Spleen (tissue), 11 donors: ENCODE measurements at regions not wholly inside any gene's neighbourhood (a gene's known extent, or its start where the extent isn't known, plus 50 kb on each side); places are given as distances from the start of the nearest gene placed in this dataset.
"Not testable (repeated sequence)": the region's sequence is repeated elsewhere in the genome, so short reads cannot be mapped to it uniquely, and the experiment has no call there.

ENCODE experiments used
- DNase-seq: peaks from one replicate; pipeline ENCODE4 v3.0.0-alpha.2; 2020
- H3K27ac ChIP-seq, 8 donors: fragments of 200-600 bp; sonication (generic) in 7 of 8; 1 replicate in 4 of 8; 2 replicates in 4 of 8; pipeline versions ENCODE4 v1.5.0 to v1.8.0; 2016 to 2021; ENCODE audit warnings: inconsistent platforms in 4 of 8, mild to moderate bottlenecking in 4 of 8, moderate library complexity in 1 of 8
- H3K27me3 ChIP-seq, 7 donors: fragments of 200-600 bp; sonication (generic) in 6 of 7; replicated peaks in 1 of 7; 1 replicate in 4 of 7; 2 replicates in 3 of 7; pipeline versions ENCODE4 v1.5.0 to v1.8.0; 2016 to 2021; ENCODE audit warnings: inconsistent platforms in 3 of 7, mild to moderate bottlenecking in 1 of 7
- H3K36me3 ChIP-seq, 6 donors: fragments of 200-600 bp; sonication (generic) in 5 of 6; 1 replicate in 4 of 6; 2 replicates in 2 of 6; pipeline versions ENCODE4 v1.5.0 to v1.8.0; 2016 to 2021; ENCODE audit warnings: inconsistent platforms in 2 of 6
- H3K4me1 ChIP-seq, 6 donors: fragments of 200-600 bp; sonication (generic) in 5 of 6; 1 replicate in 3 of 6; 2 replicates in 3 of 6; pipeline versions ENCODE4 v1.5.0 to v1.8.0; 2016 to 2021; ENCODE audit warnings: inconsistent platforms in 3 of 6
- H3K4me3 ChIP-seq, 8 donors: fragments of 200-600 bp; sonication (generic) in 7 of 8; 1 replicate in 4 of 8; 2 replicates in 4 of 8; pipeline versions ENCODE4 v1.5.0 to v1.8.0; 2016 to 2021; ENCODE audit warnings: inconsistent platforms in 4 of 8, mild to moderate bottlenecking in 4 of 8, moderate library complexity in 2 of 8
- H3K9me3 ChIP-seq, 8 donors: fragments of 200-600 bp; sonication (generic) in 7 of 8; 1 replicate in 4 of 8; 2 replicates in 4 of 8; pipeline versions ENCODE4 v1.5.0 to v1.8.0; 2016 to 2021; ENCODE audit warnings: inconsistent platforms in 4 of 8
- POLR2A ChIP-seq, 3 donors: fragments of 450-650 bp; IDR thresholded peaks; one replicate each; pipeline ENCODE4 v1.5.1; 2017; ENCODE audit warnings: antibody characterized with exemption in 3 of 3, mild to moderate bottlenecking in 1 of 3
- POLR2AphosphoS5 ChIP-seq, 3 donors: sonication (generic); formaldehyde crosslinking; IDR thresholded peaks; one replicate each; pipeline ENCODE4 v1.5.1; 2017; ENCODE audit warnings: antibody characterized with exemption in 3 of 3
- WGBS, 5 donors: extraction: QIAGEN DNeasy Blood & Tissue Kit in 3 of 5; methylation state at CpG; one replicate each; pipeline versions ENCODE4 v1.1.5 to v1.1.7; 2013 to 2018; 5-methylcytosine and 5-hydroxymethylcytosine counted together
- intact Hi-C: fragments of 100-400 bp; cut with DNase I; formaldehyde crosslinking; loops from one replicate; pipeline ENCODE4 v1.15.0; 2023; ENCODE audit warnings: low total_unique reads
- TF ChIP-seq, protein P1 (sequence below), 11 experiments: fragments of 200-600 bp in 7 of 11; fragments of 450-650 bp in 4 of 11; sonication (generic) in 4 of 11; IDR thresholded peaks in 8 of 11; conservative IDR thresholded peaks in 3 of 11; 1 replicate in 7 of 11; 2 replicates in 4 of 11; pipeline versions ENCODE4 v1.4.0 to v1.8.0; 2016 to 2021; ENCODE audit warnings: antibody characterized with exemption in 11 of 11, inconsistent platforms in 4 of 11, mild to moderate bottlenecking in 1 of 11
- donor health status: healthy with polysubstance abuse.
- donor health status: DM: no; HTN: no; CAD: no; lungs with moderate emphysema.
- donor health status: DM: no; HTN: no; CAD: no.
- donor health status: Bipolar disorder and iron deficiency.
- donor health status: healthy.
- donor health status: DM: no; HTN: no; CAD: no.
- donor health status: DM: yes; HTN: yes; CAD: no.

DNA sequence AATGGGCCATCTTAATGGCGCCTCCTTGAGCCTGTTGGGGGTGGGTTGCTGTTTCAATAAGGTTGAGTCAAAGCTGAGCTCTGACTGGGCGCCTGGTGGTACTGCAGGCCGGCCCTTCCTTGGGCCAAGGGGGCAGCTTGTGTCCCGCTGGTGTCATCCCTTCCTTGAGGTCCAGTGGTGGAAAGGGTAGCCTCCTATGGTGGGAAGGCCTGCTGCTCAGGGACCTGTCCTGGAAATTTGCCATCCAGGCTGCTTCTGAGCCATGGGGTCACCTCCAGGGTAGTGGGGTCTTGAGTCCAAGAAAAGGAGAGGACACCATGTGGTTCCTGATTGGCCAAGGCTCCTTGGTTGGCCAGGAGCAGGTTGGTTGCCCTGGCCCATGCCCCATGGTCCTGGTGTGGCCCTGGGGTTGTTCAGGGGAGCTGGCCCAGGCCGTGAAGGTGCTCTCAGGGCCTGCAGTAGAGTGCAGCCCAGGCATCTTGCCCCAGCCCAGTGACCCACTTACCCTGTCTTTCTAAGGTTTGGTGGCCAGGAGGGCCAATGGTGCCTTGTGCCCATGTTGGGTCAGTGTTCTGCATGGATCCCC lies 188.7 kb downstream of the UBE3A start:
- peak; percentile 48 for DNase-seq
- no peaks in the 10 kb centered on the region for H3K36me3 ChIP-seq
- WGBS, 5 donors, result 64 to 79% (median 72%) methylated on average over 2 to 5 of the region's 5 CpGs
- H3K27me3 ChIP-seq, result no peaks in the 10 kb centered on the region
- intact Hi-C loops, result no loop called here
- H3K4me3 ChIP-seq, result no peak overlapping the region
- TF ChIP-seq POLR2AphosphoS5 (IDR thresholded peaks at IDR 0.05) (no peak), POLR2A (IDR thresholded peaks at IDR 0.05) (no peak)
- TF ChIP-seq, protein P1, sequence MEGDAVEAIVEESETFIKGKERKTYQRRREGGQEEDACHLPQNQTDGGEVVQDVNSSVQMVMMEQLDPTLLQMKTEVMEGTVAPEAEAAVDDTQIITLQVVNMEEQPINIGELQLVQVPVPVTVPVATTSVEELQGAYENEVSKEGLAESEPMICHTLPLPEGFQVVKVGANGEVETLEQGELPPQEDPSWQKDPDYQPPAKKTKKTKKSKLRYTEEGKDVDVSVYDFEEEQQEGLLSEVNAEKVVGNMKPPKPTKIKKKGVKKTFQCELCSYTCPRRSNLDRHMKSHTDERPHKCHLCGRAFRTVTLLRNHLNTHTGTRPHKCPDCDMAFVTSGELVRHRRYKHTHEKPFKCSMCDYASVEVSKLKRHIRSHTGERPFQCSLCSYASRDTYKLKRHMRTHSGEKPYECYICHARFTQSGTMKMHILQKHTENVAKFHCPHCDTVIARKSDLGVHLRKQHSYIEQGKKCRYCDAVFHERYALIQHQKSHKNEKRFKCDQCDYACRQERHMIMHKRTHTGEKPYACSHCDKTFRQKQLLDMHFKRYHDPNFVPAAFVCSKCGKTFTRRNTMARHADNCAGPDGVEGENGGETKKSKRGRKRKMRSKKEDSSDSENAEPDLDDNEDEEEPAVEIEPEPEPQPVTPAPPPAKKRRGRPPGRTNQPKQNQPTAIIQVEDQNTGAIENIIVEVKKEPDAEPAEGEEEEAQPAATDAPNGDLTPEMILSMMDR (IDR thresholded peaks at IDR 0.05 in 8 of 11, conservative IDR thresholded peaks at IDR 0.05 in 3 of 11), result no peak
- no peaks in the 10 kb centered on the region for H3K4me1 ChIP-seq
- no peak overlapping the region for H3K27ac ChIP-seq
- H3K9me3 ChIP-seq, result peaks cover 0 to 99% (median 86%) of the 10 kb centered on the region in 8 donors

- intact Hi-C loops, result no loop called here
- H3K36me3 ChIP-seq, result no peaks in the 10 kb centered on the region
- H3K27ac ChIP-seq, result no peak overlapping the region
- H3K4me1 ChIP-seq, result no peaks in the 10 kb centered on the region
- H3K27me3 ChIP-seq, result no peaks in the 10 kb centered on the region
- H3K9me3 ChIP-seq, result peaks cover 0 to 99% (median 86%) of the 10 kb centered on the region in 8 donors
- H3K4me3 ChIP-seq, result no peak overlapping the region
- peak; percentile 40 for DNase-seq
- TF ChIP-seq POLR2A (IDR thresholded peaks at IDR 0.05), result no peak
- TF ChIP-seq, protein P1 (IDR thresholded peaks at IDR 0.05 in 8 of 11, conservative IDR thresholded peaks at IDR 0.05 in 3 of 11), result no peak
- WGBS, 5 donors, result 81 to 91% (median 88%) methylated on average over 11 to 14 of the region's 14 CpGs
These were observed 187.8 kb downstream of the UBE3A start for GRCh38 chr15:25250906-25251622.

DNA sequence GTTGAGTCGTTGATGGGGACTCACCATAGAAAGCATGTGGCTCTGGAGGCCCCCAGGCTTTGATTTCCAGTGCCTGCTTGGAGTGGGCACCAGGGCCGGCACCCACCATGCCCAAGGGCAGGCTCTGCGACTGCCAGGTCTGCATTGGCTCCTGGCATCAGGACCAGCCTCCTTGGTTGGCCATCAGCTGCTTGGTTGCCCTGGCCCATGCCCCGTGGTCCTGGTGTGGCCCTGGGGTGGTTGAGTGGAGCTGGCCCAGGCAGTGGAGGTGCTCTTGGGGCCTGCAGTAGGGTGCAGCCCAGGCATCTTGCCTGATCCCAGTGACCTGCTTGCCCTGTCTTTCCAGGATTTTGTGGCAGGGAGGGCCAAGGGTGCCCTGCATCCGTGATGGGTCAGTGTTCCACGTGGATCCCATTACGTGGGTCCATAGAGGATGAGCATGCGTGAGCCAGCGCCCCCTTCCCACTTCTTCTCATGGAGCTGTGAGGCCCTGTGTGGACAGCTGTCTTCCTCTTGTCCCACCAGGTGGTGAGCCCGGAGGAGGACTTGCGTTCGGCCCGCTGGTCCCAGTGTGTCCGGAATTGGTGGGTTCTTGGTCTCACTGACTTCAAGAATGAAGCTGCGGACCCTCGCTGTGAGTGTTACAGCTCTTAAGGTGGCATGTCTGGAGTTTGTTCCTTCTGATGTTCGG lies 187.0 kb downstream of the UBE3A start:
- TF ChIP-seq POLR2A (IDR thresholded peaks at IDR 0.05), result no peak
- TF ChIP-seq, protein P1 (IDR thresholded peaks at IDR 0.05 in 8 of 11, conservative IDR thresholded peaks at IDR 0.05 in 3 of 11), result no peak
- H3K36me3 ChIP-seq, result no peaks in the 10 kb centered on the region
- H3K4me1 ChIP-seq, result no peaks in the 10 kb centered on the region
- H3K27ac ChIP-seq, result no peak overlapping the region
- DNase-seq, result peak; percentile 64
- intact Hi-C loops, result no loop called here
- no peaks in the 10 kb centered on the region for H3K27me3 ChIP-seq
- no peak overlapping the region for H3K4me3 ChIP-seq
- H3K9me3 ChIP-seq, result peaks cover 0 to 99% (median 86%) of the 10 kb centered on the region in 8 donors
- 81 to 89% (median 86%) methylated on average over 14 to 17 of the region's 17 CpGs for WGBS, 5 donors

DNA sequence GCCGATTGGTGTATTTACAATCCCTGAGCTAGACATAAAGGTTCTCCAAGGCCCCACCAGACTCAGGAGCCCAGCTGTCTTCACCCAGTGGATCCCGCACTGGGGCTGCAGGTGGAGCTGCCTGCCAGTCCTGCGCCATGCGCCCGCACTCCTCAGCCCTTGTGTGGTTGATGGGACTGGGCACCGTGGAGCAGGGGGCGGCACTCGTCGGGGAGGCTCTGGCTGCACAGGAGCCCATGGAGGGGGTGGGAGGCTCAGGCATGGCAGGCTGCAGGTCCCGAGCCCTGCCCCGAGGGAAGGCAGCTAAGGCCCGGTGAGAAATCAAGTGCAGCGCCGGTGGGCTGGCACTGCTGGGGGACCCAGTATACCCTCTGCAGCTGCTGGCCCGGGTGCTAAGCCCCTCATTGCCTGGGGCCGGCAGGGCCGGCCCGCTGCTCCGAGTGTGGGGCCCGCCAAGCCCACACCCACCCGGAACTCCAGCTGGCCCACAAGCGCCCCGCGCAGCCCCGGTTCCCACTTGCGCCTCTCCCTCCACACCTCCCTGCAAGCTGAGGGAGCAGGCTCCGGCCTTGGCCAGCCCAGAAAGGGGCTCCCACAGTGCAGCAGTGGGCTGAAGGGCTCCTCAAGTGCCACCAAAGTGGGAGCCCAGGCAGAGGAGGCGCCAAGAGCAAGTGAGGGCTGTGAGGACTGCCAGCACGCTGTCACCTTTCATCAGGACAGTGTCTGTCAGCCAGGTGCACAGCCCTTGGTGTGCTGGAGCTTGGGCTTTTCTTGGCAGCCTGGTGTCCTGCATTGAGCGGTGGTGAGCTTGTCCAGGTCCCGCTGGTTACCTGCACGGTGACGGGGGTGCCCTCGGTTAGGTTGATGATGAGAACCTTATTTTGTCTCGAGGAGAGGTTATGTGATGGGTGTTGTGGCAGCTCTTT lies 185.5 kb downstream of the UBE3A start:
- 90 to 98% (median 93%) methylated on average over 8 to 35 of the region's 35 CpGs for WGBS, 5 donors
- intact Hi-C loops, H3K27ac ChIP-seq, H3K36me3 ChIP-seq, H3K27me3 ChIP-seq, H3K4me1 ChIP-seq, H3K4me3 ChIP-seq: not testable (repeated sequence)
- DNase-seq, result peak; percentile 56
- H3K9me3 ChIP-seq, result peaks cover 0 to 99% (median 89%) of the 10 kb centered on the region in 8 donors
